Esophagus muscularis mucosa (tissue), 4 donors: ENCODE measurements at regions not wholly inside any gene's neighbourhood (a gene's known extent, or its start where the extent isn't known, plus 50 kb on each side); places are given as distances from the start of the nearest gene placed in this dataset.
"Not testable (repeated sequence)": the region's sequence is repeated elsewhere in the genome, so short reads cannot be mapped to it uniquely, and the experiment has no call there.

Experiments used
- EP300 ChIP-seq: sonication (generic); formaldehyde crosslinking; IDR thresholded peaks from one replicate; pipeline ENCODE4 v1.6.1; 2017; ENCODE audit warnings: antibody characterized with exemption
- POLR2AphosphoS5 ChIP-seq, 2 donors: sonication (generic); formaldehyde crosslinking; IDR thresholded peaks; one replicate each; pipeline ENCODE4 v1.6.1; 2017; ENCODE audit warnings: antibody characterized with exemption in 2 of 2
- TF ChIP-seq, protein P1 (sequence below), 3 experiments: fragments of 200-600 bp in 2 of 3; fragments of 450-650 bp in 1 of 3; sonication (generic) in 2 of 3; IDR thresholded peaks; one replicate each; pipeline ENCODE4 v1.5.1; 2017 to 2019; ENCODE audit warnings: antibody characterized with exemption in 3 of 3, mild to moderate bottlenecking in 2 of 3, moderate library complexity in 1 of 3

- not testable (repeated sequence) for TF ChIP-seq EP300; POLR2AphosphoS5 (IDR thresholded peaks at IDR 0.05)
- TF ChIP-seq, protein P1, sequence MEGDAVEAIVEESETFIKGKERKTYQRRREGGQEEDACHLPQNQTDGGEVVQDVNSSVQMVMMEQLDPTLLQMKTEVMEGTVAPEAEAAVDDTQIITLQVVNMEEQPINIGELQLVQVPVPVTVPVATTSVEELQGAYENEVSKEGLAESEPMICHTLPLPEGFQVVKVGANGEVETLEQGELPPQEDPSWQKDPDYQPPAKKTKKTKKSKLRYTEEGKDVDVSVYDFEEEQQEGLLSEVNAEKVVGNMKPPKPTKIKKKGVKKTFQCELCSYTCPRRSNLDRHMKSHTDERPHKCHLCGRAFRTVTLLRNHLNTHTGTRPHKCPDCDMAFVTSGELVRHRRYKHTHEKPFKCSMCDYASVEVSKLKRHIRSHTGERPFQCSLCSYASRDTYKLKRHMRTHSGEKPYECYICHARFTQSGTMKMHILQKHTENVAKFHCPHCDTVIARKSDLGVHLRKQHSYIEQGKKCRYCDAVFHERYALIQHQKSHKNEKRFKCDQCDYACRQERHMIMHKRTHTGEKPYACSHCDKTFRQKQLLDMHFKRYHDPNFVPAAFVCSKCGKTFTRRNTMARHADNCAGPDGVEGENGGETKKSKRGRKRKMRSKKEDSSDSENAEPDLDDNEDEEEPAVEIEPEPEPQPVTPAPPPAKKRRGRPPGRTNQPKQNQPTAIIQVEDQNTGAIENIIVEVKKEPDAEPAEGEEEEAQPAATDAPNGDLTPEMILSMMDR (IDR thresholded peaks at IDR 0.05) = not testable (repeated sequence)
Observed at GRCh38 chr7:39791911-39792310, 158.1 kb upstream of the CDK13 start.
